Parathyroid adenoma (tissue), 2 donors: ENCODE measurements at regions not wholly inside any gene's neighbourhood (a gene's known extent, or its start where the extent isn't known, plus 50 kb on each side); places are given as distances from the start of the nearest gene placed in this dataset.

Experiments
- H2AFZ ChIP-seq: fragments of 300-600 bp; sonication (generic); one replicate; pipeline ENCODE4 v1.7.0; 2017; ENCODE audit warnings: antibody characterized with exemption, mild to moderate bottlenecking
- H3K27ac ChIP-seq: fragments of 300-600 bp; sonication (generic); one replicate; pipeline ENCODE4 v1.7.0; 2017
- H3K27me3 ChIP-seq: fragments of 300-600 bp; sonication (generic); one replicate; pipeline ENCODE4 v1.7.0; 2017; ENCODE audit warnings: low read length; ENCODE audit not compliant: control insufficient read depth, insufficient read depth
- H3K36me3 ChIP-seq: fragments of 300-600 bp; sonication (generic); one replicate; pipeline ENCODE4 v1.7.0; 2017; ENCODE audit warnings: low read length; ENCODE audit not compliant: control insufficient read depth, insufficient read depth
- H3K4me1 ChIP-seq: fragments of 300-600 bp; sonication (generic); one replicate; pipeline ENCODE4 v1.7.0; 2017; ENCODE audit warnings: control low read depth
- H3K4me2 ChIP-seq: fragments of 300-600 bp; sonication (generic); one replicate; pipeline ENCODE4 v1.7.0; 2017; ENCODE audit warnings: low read length
- H3K4me3 ChIP-seq: fragments of 300-600 bp; sonication (generic); one replicate; pipeline ENCODE4 v1.7.0; 2017; ENCODE audit warnings: low read depth, low read length
- H3K79me2 ChIP-seq: fragments of 300-600 bp; sonication (generic); one replicate; pipeline ENCODE4 v1.7.0; 2017; ENCODE audit warnings: control low read depth
- H3K9ac ChIP-seq: fragments of 300-600 bp; sonication (generic); one replicate; pipeline ENCODE4 v1.7.0; 2017; ENCODE audit warnings: mild to moderate bottlenecking
- H3K9me3 ChIP-seq: fragments of 300-600 bp; sonication (generic); one replicate; pipeline ENCODE4 v1.7.0; 2017; ENCODE audit warnings: low read length; ENCODE audit not compliant: control insufficient read depth
- CTCF ChIP-seq: fragments of 300-600 bp; sonication (generic); IDR thresholded peaks from one replicate; pipeline ENCODE4 v1.7.0; 2017; ENCODE audit warnings: antibody characterized with exemption, mild to moderate bottlenecking
- donor health status: primary hyperparathyroidism.

GRCh38 chr2:212814941-212815340 lies 276.3 kb upstream of the ERBB4 start:
- no peak overlapping the region for H3K4me2 ChIP-seq
- no peaks in the 10 kb centered on the region for H3K36me3 ChIP-seq
- no peak overlapping the region for H2AFZ ChIP-seq
- no peak overlapping the region for H3K9ac ChIP-seq
- no peak for TF ChIP-seq CTCF
- no peaks in the 10 kb centered on the region for H3K79me2 ChIP-seq
- H3K4me1 ChIP-seq, result peaks cover 4% of the 10 kb centered on the region
- H3K9me3 ChIP-seq, result no peaks in the 10 kb centered on the region
- H3K27ac ChIP-seq, result no peak overlapping the region
- no peak overlapping the region for H3K4me3 ChIP-seq
- H3K27me3 ChIP-seq, result no peaks in the 10 kb centered on the region

GRCh38 chr2:212811921-212812320 lies 273.3 kb upstream of the ERBB4 start:
- Histone ChIP-seq H3K36me3 (no peaks in the 10 kb centered on the region), H3K4me1 (peaks cover 4% of the 10 kb centered on the region), H3K4me3 (no peak overlapping the region), H3K27ac (no peak overlapping the region), H2AFZ (peak overlapping the region; percentile 29), H3K27me3 (no peaks in the 10 kb centered on the region), H3K79me2 (no peaks in the 10 kb centered on the region), H3K9ac (no peak overlapping the region), H3K4me2 (no peak overlapping the region), H3K9me3 (no peaks in the 10 kb centered on the region)
- TF ChIP-seq CTCF, result no peak

GRCh38 chr2:212811036-212811805 lies 272.6 kb upstream of the ERBB4 start:
- Histone ChIP-seq H3K9me3 (no peaks in the 10 kb centered on the region), H3K27ac (no peak overlapping the region), H3K27me3 (no peaks in the 10 kb centered on the region), H3K4me2 (peak overlapping the region; percentile 39), H3K79me2 (no peaks in the 10 kb centered on the region), H3K4me3 (peak overlapping the region; percentile 33), H3K4me1 (peaks cover 4% of the 10 kb centered on the region), H3K36me3 (no peaks in the 10 kb centered on the region), H3K9ac (no peak overlapping the region), H2AFZ (no peak overlapping the region)
- no peak for TF ChIP-seq CTCF

DNA sequence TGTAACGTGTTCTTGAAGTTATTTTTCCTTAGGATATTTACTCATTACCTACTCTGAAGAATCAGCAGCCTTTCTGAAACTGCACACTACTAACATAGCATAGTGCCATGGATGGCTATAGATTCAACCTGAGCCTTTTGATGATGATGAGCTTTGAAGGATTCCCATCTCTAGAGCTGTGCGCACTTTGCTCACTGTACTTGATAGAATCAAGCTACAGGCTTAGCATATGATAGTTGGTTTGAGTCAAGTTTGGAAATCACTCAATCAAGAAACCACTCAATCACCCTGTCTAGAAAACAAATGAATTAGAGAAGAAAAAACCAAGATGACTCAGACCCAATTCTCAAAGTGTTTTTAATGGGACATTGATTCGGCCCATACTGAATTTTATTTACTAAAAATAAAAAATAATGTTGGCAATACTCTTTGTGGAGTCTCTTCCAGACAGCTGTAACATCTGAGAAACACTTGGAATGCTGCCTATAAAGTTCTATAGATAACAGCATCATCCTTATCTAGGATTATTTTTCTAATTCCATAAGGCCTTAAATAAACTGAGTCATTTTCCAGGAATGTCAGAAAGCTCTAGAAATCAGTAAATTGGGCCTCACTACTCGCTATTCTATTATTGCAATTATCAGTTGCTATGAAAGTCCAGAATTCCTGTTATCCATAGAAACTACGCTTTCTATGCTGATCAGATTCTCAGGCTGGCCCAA lies 259.0 kb upstream of the ERBB4 start:
- H2AFZ ChIP-seq, result no peak overlapping the region
- no peaks in the 10 kb centered on the region for H3K27me3 ChIP-seq
- H3K4me3 ChIP-seq, result no peak overlapping the region
- no peaks in the 10 kb centered on the region for H3K4me1 ChIP-seq
- H3K79me2 ChIP-seq, result no peaks in the 10 kb centered on the region
- no peak overlapping the region for H3K4me2 ChIP-seq
- TF ChIP-seq CTCF, result no peak
- no peak overlapping the region for H3K9ac ChIP-seq
- H3K9me3 ChIP-seq, result no peaks in the 10 kb centered on the region
- H3K27ac ChIP-seq, result no peak overlapping the region
- no peaks in the 10 kb centered on the region for H3K36me3 ChIP-seq
